Calu3 (cell line): ENCODE measurements at regions not wholly inside any gene's neighbourhood (a gene's known extent, or its start where the extent isn't known, plus 50 kb on each side); places are given as distances from the start of the nearest gene placed in this dataset.

Source experiments
- BruUV-seq: library from RNA; stranded (reverse); fragments of 400-500 nt; replicated peaks from 2 replicates; lab custom pipeline; 2021; lab: Mats Ljungman, UMichigan
- CTCF ChIA-PET: fragments of 300-600 bp; sonication (Branson Sonifier 250); formaldehyde crosslinking; loops from one replicate; lab custom pipeline; 2022; ENCODE audit warnings: antibody characterized with exemption; lab: Charles Lee
- DNase-seq: peaks from one replicate; pipeline ENCODE4 v3.0.0; 2022
- H3K27ac Mint-ChIP-seq: one replicate; pipeline ENCODE4 v1.8.0; 2022; ENCODE audit warnings: mixed read lengths; ENCODE audit not compliant: unreplicated experiment
- H3K27me3 Mint-ChIP-seq: one replicate; pipeline ENCODE4 v1.8.0; 2022; ENCODE audit warnings: mixed read lengths; ENCODE audit not compliant: unreplicated experiment
- H3K36me3 Mint-ChIP-seq: one replicate; pipeline ENCODE4 v1.8.0; 2022; ENCODE audit warnings: mild to moderate bottlenecking, moderate library complexity, mixed read lengths; ENCODE audit not compliant: insufficient read depth, unreplicated experiment
- H3K4me1 Mint-ChIP-seq: one replicate; pipeline ENCODE4 v1.8.0; 2022; ENCODE audit warnings: mild to moderate bottlenecking, low read depth, mixed read lengths; ENCODE audit not compliant: unreplicated experiment
- H3K4me3 Mint-ChIP-seq: one replicate; pipeline ENCODE4 v1.8.0; 2022; ENCODE audit warnings: mild to moderate bottlenecking, low read depth, moderate library complexity, mixed read lengths; ENCODE audit not compliant: unreplicated experiment
- H3K9me3 Mint-ChIP-seq: one replicate; pipeline ENCODE4 v1.8.0; 2022; ENCODE audit warnings: low read depth, mixed read lengths; ENCODE audit not compliant: unreplicated experiment
- intact Hi-C: fragments of 100-400 bp; cut with micrococcal nuclease; formaldehyde crosslinking; loops from one replicate; pipeline ENCODE4 v1.10.0; 2022; ENCODE audit not compliant: unreplicated experiment
- TF ChIP-seq, protein P1 (sequence below): fragments of 200-600 bp; IDR thresholded peaks from one replicate; pipeline ENCODE4 v1.8.0; 2022; ENCODE audit warnings: antibody characterized with exemption; ENCODE audit not compliant: unreplicated experiment

GRCh38 chr9:14512942-14513341, 180.3 kb downstream of the ZDHHC21 start:
- no peak for DNase-seq
- no peak overlapping the region for H3K4me3 Mint-ChIP-seq
- no peaks in the 10 kb centered on the region for H3K27me3 Mint-ChIP-seq
- H3K27ac Mint-ChIP-seq, result no peak overlapping the region
- TF ChIP-seq, protein P1, sequence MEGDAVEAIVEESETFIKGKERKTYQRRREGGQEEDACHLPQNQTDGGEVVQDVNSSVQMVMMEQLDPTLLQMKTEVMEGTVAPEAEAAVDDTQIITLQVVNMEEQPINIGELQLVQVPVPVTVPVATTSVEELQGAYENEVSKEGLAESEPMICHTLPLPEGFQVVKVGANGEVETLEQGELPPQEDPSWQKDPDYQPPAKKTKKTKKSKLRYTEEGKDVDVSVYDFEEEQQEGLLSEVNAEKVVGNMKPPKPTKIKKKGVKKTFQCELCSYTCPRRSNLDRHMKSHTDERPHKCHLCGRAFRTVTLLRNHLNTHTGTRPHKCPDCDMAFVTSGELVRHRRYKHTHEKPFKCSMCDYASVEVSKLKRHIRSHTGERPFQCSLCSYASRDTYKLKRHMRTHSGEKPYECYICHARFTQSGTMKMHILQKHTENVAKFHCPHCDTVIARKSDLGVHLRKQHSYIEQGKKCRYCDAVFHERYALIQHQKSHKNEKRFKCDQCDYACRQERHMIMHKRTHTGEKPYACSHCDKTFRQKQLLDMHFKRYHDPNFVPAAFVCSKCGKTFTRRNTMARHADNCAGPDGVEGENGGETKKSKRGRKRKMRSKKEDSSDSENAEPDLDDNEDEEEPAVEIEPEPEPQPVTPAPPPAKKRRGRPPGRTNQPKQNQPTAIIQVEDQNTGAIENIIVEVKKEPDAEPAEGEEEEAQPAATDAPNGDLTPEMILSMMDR, result no peak
- no TSS peak for BruUV-seq
- no peaks in the 10 kb centered on the region for H3K4me1 Mint-ChIP-seq
- CTCF ChIA-PET, result interaction anchor here (0.6 kb wide), 1 partner anchor 1339 kb away, joined by 3 read pairs; no protein-coding TSS in a partner anchor
- intact Hi-C loops, result no loop called here
- H3K9me3 Mint-ChIP-seq, result no peaks in the 10 kb centered on the region
- no peaks in the 10 kb centered on the region for H3K36me3 Mint-ChIP-seq

DNA sequence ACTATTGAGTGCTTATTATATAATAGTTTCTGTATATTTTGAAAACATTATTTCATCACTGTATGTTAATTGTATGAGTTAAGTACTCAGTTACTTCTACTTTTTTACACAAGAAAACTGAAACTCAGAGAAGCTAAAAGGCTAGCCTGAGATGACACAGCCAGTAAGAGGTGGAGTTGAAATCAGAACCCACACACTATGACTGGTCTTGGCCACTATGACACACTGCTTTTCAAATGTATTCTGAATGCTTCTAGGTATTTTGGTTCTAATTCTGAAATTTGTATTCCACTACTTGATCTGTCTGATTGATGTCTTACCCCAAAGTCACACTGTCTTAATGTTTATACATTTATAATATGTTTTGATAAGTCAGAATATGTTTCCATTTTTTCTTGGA, 181.8 kb downstream of the ZDHHC21 start:
- intact Hi-C loops, result no loop called here
- CTCF ChIA-PET, result no interaction called here
- no peaks in the 10 kb centered on the region for H3K9me3 Mint-ChIP-seq
- H3K27ac Mint-ChIP-seq, result no peak overlapping the region
- TF ChIP-seq, protein P1, result no peak
- H3K4me1 Mint-ChIP-seq, result no peaks in the 10 kb centered on the region
- BruUV-seq, result no TSS peak
- no peak for DNase-seq
- H3K4me3 Mint-ChIP-seq, result no peak overlapping the region
- no peaks in the 10 kb centered on the region for H3K36me3 Mint-ChIP-seq
- no peaks in the 10 kb centered on the region for H3K27me3 Mint-ChIP-seq

DNA sequence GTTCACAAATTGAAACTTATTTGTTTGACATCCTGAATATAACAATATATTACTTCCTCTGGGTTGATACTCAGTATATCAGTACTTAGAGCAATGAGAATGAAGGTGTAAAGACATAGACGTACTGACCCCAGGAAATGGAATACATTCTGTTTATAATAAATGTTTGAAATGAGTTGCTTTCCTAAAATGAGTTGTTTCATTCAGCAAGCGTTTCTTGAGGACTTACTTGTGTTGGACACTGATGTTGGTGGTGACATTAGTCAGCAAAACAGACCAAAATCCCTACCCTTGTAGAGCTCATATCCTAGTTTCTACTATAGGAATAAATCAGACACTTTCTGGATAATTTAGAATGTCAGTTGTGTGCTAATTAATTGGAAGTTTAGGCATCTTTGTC, 184.3 kb downstream of the ZDHHC21 start:
- Mint-ChIP-seq H3K36me3 (no peaks in the 10 kb centered on the region), H3K27ac (no peak overlapping the region), H3K4me3 (no peak overlapping the region), H3K9me3 (no peaks in the 10 kb centered on the region), H3K4me1 (no peaks in the 10 kb centered on the region), H3K27me3 (no peaks in the 10 kb centered on the region)
- BruUV-seq, result no TSS peak
- intact Hi-C loops, result no loop called here
- no peak for DNase-seq
- TF ChIP-seq, protein P1, result no peak
- CTCF ChIA-PET, result no interaction called here

DNA sequence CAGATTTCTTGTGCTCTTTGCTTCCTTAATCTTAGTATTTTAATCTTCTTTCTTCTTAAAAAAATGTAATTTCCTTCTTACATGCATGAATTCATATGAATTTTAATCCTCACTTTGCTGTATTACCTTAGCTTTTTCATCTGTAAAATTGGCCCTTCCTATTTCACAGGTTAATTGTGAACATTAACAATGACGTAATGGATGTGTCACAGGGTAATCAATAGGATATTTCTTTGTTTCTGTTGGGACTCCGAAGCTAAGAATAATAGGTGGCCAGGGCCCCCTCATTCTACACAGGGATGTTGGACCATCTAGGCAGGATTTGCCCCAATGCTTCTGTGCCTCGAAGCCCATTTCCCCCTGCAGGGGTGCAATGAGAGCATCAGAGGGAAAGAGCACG, 187.4 kb upstream of the NFIB start:
- no TSS peak for BruUV-seq
- H3K9me3 Mint-ChIP-seq, result no peaks in the 10 kb centered on the region
- TF ChIP-seq, protein P1, result no peak
- CTCF ChIA-PET, result no interaction called here
- DNase-seq, result no peak
- no peaks in the 10 kb centered on the region for H3K4me1 Mint-ChIP-seq
- peaks cover 30% of the 10 kb centered on the region for H3K27me3 Mint-ChIP-seq
- no peak overlapping the region for H3K4me3 Mint-ChIP-seq
- no peak overlapping the region for H3K27ac Mint-ChIP-seq
- no peaks in the 10 kb centered on the region for H3K36me3 Mint-ChIP-seq
- intact Hi-C loops, result no loop called here
